HG03460 (cell line): ENCODE measurements at regions not wholly inside any gene's neighbourhood (a gene's known extent, or its start where the extent isn't known, plus 50 kb on each side); places are given as distances from the start of the nearest gene placed in this dataset.

ENCODE experiments used
- ATAC-seq: cut with Tn5 transposase; IDR thresholded peaks from one replicate; pipeline ENCODE4 v1.9.1; 2021; ENCODE audit not compliant: unreplicated experiment

DNA sequence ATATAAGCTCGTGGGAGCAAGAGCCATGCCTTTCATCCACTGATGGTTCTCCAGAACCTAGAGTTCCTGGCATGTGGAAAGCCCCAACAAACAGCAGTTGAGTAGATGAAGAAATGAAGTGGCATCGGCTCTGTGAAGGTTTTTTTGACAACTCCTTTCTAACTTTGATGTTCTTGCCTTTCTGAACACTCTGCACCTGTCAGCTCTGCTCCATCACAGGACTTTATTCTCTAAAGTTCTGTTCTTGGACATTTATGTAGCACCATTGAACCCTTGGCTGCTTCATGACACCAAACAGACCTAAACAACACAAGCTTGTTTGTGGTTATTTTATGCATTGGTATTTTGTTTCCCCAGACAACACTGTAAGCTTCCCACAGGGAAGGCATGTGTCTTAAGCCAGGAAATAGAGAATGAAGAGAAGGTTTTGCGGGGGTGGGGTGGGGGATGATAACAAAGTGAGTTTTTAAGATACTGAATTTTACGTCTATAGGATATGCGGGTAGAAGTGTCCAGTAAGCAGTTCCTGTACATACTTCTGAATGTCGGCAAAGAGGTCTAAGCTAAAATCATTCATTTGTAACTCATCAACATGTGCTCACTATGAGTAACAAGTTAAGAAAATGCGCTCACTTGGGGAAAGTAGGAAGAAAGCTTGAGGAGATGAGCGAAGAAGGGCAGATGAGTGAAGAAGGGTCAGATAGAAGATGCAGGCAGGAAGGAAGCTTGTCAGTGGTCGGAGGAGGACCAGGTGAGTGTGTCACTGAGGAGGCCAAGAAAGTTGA lies 146.0 kb upstream of the PLEKHG7 start:
- ATAC-seq: no peak

DNA sequence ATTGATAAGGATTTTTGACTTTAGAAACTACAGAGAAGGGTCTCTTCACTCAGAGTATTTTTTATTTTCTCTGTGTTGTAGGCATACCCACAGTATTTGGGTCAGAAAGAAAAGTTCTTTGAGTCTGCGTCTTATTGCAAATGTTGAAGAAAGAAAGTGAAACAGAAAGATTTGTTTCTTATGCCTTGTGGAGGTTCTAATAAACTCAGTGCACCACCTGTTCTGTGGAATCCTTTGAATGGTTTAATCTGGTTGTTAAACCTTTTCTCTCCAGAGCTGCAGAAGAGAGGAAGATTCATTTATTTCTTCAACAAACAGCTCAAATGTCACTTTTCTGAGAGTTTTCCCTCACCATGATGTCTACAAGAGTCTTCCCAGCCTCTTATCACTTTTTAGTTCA lies 146.6 kb upstream of the PLEKHG7 start:
- ATAC-seq: peak; percentile 34

DNA sequence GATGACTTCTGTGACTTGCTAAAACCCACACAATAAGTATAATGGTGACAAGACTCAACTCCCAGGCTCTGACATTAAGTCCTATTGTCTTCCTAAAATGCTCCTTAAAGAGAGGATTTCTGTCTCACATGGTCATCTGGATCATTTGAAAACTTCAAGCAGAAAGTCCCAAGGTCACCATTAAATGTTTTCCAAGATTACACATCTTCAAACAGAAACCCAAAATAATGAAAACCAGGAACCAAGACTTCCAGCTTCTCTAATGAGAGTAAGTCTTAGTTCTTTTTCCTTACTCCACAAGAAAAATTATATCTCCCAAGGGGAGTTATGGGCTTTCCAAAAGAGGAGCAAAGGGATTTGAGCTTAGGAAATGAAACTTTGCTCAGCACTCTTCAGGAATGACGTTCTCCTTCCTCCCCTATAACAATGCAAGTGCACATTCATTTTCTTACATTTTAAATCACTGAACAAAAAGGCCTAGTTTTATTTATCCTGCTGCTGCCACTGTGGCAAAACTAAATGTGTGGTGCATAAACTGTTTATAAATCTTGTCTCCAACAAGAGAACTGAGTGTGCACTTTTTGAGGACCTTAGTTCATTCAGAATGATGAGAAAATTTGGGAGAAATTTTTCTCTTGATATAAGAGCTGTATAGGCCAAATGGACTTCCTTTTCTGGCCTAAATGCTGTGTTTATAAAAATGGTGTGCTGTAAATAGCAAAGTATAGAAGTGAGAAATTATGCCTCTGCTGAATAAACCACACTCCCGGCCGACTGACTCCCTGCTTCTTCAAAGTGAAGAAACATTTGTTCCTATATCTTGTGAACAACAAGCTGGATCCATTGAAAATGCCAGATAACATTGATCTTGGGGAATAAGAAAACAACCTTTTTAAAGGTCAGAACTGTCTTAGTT lies 148.4 kb upstream of the PLEKHG7 start:
- ATAC-seq: no peak

DNA sequence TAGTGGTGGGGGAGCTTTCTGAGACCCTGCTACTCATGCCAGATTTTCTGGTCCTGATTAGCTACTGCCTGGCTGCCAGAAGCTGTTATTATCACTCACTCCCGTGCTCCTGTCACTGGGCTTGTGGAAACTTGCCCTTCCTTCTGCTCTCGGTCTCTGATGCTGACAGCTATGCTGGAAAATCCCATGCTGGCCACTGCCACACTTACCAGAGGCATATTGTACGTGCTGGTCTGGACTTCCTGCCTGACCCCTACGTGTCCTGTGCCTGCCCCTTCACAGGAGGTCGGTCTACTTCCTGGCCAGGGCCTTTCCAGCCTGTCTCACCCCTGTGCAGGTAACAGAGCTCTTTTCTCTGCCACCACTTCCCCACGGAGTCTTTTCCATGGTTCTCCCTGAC lies 149.4 kb upstream of the PLEKHG7 start:
- ATAC-seq: no peak

DNA sequence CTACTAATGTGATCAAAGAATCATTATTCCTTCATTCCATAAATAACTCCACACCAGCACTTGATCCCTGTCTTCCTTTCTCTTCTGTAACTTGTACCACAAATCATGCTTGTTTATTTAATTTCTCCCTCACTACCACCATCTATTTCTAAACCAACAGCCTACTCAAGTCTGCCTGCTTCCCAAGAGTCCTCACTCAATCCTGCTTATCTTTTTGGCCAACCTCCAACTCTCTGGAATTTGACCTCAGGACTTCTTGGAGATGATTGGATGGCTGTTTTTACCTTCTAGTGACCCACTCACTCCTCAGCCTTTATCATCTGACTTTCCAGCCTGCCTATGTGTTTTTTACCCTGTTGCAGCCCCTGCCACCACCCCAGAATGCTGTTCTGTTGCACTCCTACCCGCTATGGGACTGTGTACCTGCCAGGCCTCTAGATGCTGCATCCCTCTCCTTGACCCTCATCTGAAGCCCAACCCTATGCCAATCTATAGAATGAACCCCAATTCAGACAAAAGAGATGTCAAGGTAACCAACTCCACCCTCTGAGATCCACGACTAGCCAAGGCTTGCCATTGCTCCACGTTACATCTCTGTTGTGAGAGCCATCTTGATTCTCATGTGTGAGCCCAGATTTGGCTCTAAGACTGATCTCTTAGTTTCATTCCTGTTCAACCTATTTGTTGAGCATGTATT lies 150.2 kb upstream of the PLEKHG7 start:
- no peak for ATAC-seq

DNA sequence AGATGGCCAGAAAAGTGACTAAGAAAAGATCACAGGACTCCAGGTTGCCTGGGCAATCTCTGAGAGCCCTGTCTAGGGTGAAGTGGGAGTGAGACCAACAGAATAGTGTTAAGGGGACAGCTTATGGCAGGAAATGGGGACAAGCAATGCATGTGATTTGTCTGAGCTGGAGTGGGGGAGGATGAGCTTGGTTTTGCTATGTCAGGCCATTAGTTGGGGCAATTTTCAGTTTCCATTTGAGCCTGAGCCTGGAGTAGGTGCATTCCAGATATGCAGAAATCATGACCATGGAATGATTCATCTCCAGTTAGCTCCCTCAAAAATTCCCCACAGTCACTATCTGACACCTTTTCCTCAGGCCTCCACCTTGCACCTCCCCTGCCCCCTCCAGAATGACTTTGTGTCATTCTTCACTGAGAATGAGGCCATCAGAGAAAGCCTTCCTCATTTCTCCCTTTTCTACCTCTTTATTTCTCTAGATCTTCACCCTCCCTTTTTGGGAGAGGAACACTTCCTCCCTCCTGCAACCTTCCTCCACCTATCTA lies 150.9 kb upstream of the PLEKHG7 start:
- ATAC-seq: peak; percentile 48

DNA sequence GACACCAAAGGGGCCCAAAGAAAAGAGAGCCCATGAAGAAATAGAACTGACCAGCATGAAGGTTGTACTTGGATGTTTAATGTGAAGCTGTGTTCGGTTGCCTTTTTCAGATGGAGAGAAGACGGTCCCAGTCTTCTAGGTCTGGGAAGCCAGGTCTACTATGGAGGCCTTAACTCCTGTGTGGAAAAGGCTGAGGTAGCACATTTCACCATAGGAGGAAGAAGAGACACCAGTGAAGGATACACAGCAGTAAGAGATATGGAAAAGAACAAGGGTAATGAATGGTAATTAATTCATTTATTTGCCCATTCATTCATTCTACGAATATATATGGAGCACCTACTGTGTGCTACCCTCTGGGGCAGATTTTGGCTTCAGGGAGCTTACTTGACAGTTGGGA lies 151.6 kb upstream of the PLEKHG7 start:
- no peak for ATAC-seq

DNA sequence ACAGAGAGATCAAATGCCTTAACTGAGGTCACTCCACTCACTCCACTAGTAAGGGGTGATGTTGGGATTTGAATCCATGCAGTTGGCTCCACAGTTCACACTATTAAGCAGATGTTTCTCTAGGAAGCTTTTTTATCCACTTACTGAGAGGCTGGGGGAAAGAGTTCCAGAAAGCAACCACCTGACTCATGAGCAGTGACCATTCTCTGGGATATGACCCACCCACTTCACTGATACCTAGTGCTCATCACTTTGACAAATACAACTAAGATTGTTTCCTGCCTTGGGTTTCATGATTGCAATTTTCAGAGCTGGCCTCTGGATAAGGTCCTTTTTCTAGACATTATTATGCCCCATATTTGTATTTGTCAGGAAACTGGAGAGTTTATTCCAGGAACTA lies 152.1 kb upstream of the PLEKHG7 start:
- ATAC-seq: no peak

DNA sequence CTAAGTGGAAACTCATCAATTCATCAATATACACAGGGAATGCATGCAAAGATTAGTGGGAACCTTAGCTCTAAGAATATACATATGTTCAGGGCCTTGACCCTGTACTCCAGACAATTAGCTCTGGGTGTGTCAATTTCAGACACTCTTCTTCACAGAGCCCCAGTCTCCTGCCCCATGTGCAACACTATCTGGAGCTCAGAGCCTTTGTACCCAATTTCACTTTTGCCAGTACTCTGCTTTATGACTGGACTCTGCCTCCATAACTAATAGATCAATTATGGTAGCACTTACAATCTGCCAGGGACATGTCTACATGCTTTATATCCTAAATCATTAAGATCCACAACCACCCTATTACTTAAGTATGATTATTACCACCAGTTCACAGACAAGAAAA lies 152.5 kb upstream of the PLEKHG7 start:
- ATAC-seq: no peak

DNA sequence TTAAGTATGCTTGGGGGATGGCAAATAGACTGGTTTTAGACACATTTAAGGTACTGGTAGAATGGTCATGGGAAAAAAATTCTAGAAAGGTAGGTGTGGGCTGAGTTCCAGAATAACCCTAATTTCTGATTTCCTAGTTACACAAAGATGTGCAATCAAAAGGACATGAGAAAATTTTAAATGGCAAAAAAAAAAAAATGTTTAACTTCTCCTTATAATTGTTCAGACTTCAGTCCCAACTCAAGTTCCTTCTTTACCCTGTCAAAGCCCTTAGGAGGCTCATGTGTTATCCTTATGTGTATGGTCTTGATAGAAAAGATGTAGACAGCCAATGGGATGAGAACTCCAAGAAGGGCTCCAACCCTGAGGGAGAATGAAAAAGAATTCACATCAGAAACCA lies 153.3 kb upstream of the PLEKHG7 start:
- no peak for ATAC-seq

DNA sequence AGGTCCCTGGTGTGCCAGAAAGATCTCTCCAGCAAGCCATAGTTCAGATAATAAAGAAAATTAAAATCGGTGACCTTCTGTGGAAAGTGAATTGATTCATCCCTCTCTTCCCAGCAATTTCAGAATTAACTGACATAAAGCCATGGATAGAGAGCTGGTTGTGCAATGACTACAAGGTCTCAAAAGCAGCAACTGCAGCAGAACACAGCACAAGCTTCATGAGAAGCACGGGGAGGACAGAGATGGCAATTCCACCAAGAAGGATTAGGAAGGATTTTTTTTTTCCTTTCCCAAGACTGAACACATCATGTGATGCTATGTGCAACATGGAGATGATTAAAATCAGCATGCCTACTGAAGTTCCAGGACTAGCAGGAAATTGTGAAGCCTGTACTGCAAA lies 154.9 kb upstream of the PLEKHG7 start:
- ATAC-seq: no peak

DNA sequence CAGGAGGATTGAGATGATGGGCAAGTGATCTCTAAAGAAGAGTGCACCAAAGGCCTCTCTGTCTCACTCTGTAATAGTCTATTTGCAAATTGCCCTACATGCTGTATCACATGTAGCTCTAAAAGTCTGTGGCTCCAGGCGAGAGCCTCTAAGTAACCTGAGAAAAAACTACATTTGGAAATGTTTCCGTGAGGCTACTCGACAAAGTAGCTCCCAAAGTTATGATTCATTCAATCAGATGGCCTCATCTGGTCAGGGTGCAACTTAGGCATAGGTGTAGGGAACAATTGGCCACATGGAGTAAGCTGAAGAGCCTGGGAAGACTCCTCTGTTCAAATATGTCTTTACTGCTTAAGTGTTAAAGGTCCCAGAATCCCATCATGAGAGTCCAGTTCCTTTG lies 155.4 kb upstream of the PLEKHG7 start:
- ATAC-seq: peak; percentile 2

DNA sequence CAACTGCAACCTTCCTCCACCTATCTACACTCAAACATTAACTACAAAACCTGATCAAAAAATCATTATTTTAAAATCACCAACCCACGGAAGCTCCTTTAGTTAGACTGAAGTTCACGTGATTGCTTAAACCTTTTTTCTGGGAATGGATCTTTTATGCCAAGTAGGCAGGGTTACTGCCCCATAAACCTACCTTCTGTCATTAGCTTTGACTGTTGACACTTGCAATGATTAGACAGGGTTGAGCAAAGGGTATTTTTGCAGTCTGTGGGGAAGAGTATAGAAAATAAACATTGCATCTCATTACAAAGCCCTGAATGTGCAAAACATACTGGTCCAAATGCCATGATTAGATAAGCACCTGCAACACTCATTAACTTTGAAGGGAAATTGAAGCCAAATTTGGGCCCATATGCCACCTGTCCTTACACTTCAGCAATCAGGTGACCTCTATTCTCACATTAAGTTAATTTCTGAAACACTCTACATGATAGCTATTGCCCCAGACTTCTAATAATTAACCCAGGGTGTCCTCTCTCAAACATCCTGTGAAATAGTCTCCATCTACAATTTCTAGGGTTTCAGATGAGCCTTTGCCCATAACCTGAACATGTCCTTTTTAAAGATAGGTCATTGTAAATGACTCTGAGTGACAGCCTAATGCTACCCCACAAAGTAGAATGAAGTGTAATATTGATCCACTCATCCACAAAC lies 156.0 kb upstream of the PLEKHG7 start:
- ATAC-seq: peak; percentile 77

DNA sequence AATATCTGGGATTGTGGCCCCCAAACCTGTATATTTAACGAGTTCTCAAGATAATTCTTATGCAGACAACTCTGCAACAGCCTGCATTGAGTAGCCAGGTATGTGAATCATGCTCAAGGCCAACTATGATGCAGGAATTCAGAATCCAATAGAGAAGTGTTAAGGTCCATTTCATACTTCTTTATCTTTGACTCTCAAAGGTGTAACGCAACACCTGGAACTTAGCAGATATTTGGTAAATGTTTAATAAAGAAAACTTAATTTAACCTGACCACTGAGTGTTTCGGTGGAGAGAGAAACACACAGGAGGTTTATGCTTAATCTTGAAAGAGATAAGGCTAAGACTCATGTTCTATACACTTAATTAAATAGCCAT lies 156.5 kb upstream of the PLEKHG7 start:
- ATAC-seq: peak; percentile 29

DNA sequence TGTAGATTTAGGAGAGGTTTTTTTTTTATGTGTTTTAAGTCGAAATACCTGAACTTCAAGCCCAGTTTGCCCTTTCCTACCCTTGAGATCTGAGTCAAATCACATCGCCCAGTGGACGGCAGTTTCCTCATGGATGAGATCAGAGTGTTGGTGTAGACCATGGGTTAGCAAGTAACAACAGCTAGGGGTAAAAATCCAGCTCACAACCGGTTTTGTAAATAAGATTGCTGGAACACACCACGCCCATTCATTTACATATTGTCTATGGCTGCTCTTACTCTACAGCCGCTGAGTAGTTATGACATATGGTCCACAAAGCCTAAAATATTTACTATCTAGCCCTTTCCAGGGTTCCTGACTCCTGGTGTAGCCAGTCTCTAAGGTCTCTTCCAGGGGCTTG lies 158.5 kb upstream of the PLEKHG7 start:
- ATAC-seq: no peak

DNA sequence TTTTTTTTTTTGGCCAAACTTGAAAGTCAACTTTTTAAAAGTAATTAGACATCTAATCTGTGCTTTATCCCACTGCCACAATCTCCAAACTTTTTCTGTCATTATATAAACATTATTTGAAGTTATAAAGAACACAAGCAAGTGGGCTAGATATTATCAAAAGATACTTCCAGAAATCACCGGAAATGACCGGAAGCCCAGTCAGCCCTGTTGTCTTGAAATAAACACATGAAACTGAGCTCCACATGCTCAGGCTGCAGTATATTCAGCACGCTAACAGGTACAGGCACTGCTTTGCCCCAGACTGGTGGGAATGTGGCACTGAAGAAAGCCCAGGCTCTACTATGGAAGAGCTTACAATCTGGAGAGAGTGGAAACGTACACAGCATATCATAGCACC lies 158.9 kb upstream of the PLEKHG7 start:
- no peak for ATAC-seq

DNA sequence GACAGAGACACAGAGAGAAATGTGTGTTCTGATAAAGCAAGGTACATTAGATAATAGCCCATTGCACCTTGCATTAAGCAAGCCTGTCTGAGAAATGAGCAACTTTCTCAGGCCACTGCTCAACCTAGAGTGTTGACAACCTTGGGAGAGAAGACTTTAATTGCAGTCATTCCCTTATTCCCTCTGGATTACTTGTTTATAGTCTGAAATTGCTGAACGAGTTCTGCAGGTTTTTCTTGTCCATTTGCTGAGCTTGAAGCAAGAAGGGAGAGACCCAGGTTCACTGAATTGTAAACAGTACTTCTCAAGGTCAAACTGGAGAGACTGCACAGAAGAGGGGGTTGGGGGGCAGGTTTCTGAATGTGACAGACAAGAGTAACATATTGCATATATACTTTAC lies 159.4 kb upstream of the PLEKHG7 start:
- ATAC-seq: no peak

DNA sequence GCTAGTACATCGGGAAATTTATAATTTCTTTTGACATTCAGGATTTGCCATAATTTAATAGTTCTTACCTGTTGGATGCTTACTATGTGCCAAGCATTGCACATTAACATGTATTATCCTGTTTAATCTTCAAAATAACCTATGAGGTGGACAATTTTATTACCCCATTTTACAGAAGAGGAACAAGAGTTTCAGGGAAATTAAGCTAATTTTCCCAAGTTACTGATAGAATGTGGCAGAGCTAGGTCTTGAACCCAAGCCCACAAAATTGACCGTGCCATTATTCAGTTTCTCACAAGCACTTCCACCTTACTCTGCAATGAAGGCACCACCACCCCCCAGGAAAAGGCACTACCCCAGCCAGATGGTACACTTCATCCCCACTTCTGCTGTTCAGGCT lies 161.1 kb upstream of the PLEKHG7 start:
- no peak for ATAC-seq

DNA sequence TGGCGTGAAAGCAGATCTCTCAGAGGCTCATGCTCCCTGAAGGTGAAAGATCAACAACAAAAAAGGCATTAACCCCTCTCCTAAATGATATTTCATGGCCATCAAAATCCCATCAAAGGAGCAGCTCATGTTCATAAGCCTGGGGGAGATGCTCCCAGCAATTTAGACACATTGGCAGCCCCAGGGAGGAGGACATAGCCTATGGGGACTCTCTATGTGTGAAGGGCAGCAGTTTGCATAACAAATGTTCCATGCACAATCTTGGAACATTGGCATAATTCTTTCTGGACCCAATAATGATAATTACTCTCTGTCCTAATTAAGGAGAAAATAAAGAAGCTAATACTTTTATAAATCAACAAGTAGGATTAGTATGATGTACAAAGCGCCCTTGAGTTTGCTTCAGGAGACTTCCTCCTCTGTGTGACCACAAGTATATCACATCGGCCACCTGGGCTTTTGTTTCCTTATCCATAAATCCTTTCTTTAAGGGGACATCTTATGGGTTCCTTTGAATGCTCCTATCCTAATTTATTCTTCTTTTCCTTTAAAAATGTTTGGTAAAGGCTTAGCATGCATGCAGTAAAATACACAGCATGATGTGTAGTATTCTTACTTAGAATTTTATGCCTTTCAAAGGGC lies 161.9 kb upstream of the PLEKHG7 start:
- ATAC-seq: no peak
